AG09309 (cell line): ENCODE measurements at regions not wholly inside any gene's neighbourhood (a gene's known extent, or its start where the extent isn't known, plus 50 kb on each side); places are given as distances from the start of the nearest gene placed in this dataset.

ENCODE experiments used
- DNase-seq: peaks from one replicate; pipeline ENCODE4 v3.0.0-alpha.2; 2010; ENCODE audit warnings: low read depth
- H3K4me3 ChIP-seq: 2 replicates; pipeline ENCODE4 v1.5.1; 2011; ENCODE audit warnings: mild to moderate bottlenecking, low read depth, low read length, moderate library complexity; ENCODE audit not compliant: control insufficient read depth
- TF ChIP-seq, protein P1 (sequence below): IDR thresholded peaks from 2 replicates; pipeline ENCODE4 v1.5.1; 2011; ENCODE audit warnings: mild to moderate bottlenecking, low read depth, low read length, inconsistent platforms; ENCODE audit not compliant: insufficient read depth, control insufficient read depth; ENCODE audit errors: missing control alignments

DNA sequence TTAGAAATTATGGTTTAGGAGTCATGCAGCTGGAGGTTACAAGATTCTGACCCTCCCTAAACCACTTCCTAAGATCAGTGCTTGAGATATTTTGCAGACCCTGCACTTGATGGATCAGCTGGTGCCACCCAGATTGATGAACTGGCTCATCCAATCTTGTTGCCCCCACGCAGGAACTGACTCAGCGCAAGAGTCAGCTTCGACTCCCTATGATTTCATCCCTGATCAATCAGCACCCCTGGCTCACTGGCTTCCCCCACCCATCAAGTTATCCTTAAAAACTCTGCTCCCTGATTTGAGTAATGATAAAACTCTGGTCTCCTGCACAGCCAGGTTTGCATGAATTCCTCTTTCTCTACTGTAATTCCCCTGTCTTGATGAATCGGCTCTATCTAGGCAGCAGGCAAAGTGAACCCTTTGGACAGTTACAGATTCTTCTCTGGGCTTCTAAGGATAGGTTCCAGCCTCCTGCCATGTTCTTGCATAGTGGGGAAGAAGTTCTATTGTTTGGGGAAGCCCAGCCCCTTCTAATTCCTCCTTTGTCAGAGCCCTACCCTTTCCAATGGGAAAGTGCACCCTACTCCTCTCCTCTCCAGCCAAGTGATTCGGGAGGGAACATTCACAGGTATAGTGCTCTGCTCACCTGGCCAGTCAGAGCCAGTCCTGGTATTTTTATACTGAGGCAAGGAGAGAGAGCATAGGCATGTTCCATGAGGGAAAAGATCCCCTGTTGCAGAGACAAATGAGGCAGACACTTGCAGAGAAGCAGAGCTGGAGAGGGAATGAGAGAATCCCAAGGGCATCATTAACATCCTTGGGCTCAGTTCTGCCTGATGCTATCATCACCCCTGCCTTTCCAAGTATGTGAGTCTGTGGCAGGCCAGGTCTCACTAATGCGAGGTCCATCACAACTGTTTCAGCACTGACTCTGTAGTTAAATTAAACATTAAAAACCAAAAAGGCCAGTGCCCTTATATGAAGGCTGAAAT lies 224.4 kb upstream of the GALNT17 start:
- DNase-seq: no peak
- TF ChIP-seq, protein P1, sequence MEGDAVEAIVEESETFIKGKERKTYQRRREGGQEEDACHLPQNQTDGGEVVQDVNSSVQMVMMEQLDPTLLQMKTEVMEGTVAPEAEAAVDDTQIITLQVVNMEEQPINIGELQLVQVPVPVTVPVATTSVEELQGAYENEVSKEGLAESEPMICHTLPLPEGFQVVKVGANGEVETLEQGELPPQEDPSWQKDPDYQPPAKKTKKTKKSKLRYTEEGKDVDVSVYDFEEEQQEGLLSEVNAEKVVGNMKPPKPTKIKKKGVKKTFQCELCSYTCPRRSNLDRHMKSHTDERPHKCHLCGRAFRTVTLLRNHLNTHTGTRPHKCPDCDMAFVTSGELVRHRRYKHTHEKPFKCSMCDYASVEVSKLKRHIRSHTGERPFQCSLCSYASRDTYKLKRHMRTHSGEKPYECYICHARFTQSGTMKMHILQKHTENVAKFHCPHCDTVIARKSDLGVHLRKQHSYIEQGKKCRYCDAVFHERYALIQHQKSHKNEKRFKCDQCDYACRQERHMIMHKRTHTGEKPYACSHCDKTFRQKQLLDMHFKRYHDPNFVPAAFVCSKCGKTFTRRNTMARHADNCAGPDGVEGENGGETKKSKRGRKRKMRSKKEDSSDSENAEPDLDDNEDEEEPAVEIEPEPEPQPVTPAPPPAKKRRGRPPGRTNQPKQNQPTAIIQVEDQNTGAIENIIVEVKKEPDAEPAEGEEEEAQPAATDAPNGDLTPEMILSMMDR: no peak
- H3K4me3 ChIP-seq: no peak overlapping the region

DNA sequence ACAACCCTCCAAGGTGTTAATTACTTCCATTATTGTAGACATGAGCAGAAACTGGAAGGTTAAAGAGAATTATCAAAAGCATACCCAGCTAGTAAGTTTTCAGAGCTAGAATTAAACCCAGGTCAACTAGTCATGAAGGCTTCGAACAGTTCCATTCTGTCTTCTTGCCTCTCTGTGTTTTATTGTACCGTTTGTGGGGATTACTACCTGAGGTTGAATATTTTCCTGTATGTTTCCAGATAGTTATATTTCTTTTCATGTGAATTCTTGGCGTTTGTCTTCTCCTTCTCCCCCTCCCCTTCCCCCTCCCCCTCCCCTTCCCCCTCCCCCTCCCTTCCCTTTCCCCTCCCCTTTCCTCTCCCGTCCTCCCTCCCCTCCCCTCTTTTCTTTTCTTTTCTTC lies 218.0 kb upstream of the GALNT17 start:
- no peak overlapping the region for H3K4me3 ChIP-seq
- DNase-seq: no peak
- TF ChIP-seq, protein P1: no peak

DNA sequence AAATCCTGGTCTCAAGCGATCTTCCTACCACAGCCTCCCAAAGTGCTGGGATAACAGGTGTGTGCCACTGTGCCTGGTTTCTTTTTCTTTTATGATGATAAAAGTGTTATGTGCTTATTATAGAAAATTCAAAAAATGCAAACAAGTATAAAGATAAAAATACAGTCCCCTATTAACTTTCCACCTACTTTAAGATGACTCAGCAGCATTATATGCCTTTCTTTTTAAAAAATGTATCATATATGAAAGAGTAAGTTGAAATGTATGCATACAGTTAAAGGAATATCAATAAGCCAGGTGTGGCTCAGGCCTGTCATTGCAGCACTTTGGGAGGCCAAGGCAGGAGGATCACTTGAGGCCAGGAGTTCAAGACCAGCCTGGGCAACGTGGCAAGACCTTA lies 216.9 kb upstream of the GALNT17 start:
- DNase-seq: no peak
- no peak overlapping the region for H3K4me3 ChIP-seq
- TF ChIP-seq, protein P1: no peak

DNA sequence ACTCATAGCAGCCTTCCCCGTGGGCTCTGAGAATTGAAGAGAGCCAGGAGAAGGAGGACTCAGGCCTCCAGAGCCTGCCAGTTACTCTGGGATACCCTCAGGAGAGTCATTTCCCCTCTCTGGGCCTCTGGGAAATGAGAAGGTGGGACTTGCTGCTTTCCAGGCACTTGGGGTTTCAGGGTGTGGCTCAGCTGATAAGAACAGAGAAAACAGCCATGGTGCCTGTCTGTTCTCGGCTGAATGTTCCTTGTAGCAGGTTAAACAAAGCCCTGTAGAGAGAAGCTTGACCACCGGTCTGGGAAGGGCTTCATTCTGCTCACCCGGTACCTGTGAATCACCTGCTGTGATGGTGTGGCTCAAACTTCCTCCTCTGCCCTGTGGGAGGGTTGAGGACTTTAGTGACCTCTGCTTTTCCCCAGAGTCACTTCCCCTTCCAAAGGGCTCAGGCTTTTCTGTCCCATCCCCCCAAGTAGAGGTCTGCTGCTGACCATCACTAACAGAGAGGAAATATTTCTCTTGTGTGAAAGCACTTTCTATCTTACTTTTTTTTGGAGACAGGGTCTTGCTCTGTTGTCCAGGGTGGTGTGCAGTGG lies 212.4 kb upstream of the GALNT17 start:
- no peak for DNase-seq
- TF ChIP-seq, protein P1: no peak

DNA sequence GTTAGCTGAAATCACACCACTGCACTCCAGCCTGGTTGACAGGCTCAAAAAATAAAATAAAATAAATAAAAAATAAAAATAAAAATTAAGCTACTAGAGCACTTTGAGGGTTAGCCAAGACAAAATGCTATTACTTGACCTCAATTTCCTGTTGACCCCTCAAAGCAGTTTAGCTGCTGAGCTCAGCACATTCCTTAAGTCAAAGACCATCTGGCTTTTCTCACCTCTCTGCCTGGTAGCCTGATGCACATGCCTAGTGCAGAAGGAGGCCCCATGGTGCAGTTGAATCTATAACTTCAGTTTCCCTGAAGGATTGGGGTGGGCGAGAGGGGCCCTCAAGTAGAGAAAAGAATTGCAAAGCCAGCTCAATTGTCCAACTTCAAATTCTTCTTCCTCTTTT lies 211.1 kb upstream of the GALNT17 start:
- DNase-seq: no peak
- no peak overlapping the region for H3K4me3 ChIP-seq
- TF ChIP-seq, protein P1: no peak

More for the DNA sequence above, 212.4 kb upstream of the GALNT17 start:
- H3K4me3 ChIP-seq: no peak overlapping the region

DNA sequence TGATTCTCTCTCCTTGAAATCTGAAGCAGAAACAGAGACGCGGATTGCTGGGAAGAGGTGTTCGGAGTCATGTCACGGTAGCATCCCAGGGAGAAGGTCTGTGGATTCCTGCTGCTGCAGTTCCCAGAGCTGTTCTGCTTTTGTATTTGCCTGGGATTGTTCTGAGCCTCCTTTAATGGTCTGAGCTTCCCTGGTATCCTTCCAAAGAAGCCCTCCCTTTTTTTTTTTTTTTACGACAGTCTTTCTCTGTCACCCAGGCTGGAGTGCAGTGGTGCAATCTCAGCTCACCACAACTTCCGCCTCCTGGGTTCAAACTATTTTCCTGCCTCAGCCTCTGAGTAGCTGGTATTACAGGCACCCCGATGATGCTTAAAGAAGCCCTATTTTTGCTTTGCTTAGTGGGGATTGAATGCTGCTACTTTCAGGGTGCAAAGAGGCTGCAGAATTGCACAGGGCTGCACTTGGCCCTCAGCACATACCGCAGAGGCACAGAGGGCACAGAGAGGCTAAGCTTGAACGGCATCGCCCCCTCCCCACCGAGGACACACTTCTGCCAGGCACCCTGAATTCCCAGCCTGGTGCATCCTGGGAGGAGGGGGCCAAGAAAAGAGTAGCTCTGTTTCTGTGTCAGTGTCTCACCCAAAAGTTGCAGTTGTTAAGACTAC lies 208.6 kb upstream of the GALNT17 start:
- TF ChIP-seq, protein P1: no peak
- no peak overlapping the region for H3K4me3 ChIP-seq
- DNase-seq: no peak
